Skeletal muscle tissue (tissue), 3 donors: ENCODE measurements at regions not wholly inside any gene's neighbourhood (a gene's known extent, or its start where the extent isn't known, plus 50 kb on each side); places are given as distances from the start of the nearest gene placed in this dataset.
"Not testable (repeated sequence)": the region's sequence is repeated elsewhere in the genome, so short reads cannot be mapped to it uniquely, and the experiment has no call there.

ENCODE experiments used
- H3K27ac ChIP-seq: one replicate; pipeline ENCODE4 v1.7.0; 2013; ENCODE audit warnings: mild to moderate bottlenecking, low read depth, low read length, inconsistent platforms
- H3K27me3 ChIP-seq, 3 donors: one replicate each; pipeline ENCODE4 v1.7.0; 2013; ENCODE audit warnings: low read length in 3 of 3; ENCODE audit not compliant: control insufficient read depth in 3 of 3, insufficient read depth in 3 of 3
- H3K36me3 ChIP-seq, 3 donors: one replicate each; pipeline ENCODE4 v1.7.0; 2013; ENCODE audit warnings: low read length in 3 of 3; ENCODE audit not compliant: control insufficient read depth in 3 of 3, insufficient read depth in 3 of 3
- H3K4me1 ChIP-seq, 3 donors: one replicate each; pipeline ENCODE4 v1.7.0; 2013; ENCODE audit warnings: low read length in 3 of 3, mild to moderate bottlenecking in 3 of 3; ENCODE audit not compliant: control insufficient read depth in 3 of 3, insufficient read depth in 3 of 3
- H3K4me3 ChIP-seq, 3 donors: one replicate each; pipeline ENCODE4 v1.7.0; 2013; ENCODE audit warnings: low read length in 3 of 3
- H3K9ac ChIP-seq, 3 donors: one replicate each; pipeline ENCODE4 v1.7.0; 2013; ENCODE audit warnings: low read length in 3 of 3, mild to moderate bottlenecking in 3 of 3, moderate library complexity in 2 of 3, low read depth in 1 of 3
- H3K9me3 ChIP-seq, 3 donors: one replicate each; pipeline ENCODE4 v1.7.0; 2013; ENCODE audit warnings: low read length in 3 of 3; ENCODE audit not compliant: control insufficient read depth in 3 of 3
- donor health status: Osteomylitis.

DNA sequence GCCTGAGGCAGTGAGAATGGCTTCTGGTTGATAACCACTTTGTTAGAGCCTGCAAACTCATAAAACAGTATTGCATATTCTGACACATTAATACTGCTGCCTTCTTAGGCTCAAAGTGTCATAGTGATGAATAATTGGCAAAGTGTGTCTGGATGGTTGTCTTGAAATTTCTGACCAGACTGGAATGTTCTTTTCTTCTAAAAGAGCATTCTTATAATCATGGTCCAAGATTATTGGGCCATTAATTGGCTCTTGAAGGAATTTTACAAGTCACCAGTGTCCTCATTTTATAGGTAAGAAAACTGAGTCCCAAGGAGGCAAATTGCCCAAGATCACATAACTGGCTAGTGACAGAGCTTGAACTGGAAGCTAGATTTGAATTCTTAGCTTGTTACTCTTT, 111.7 kb downstream of the PCSK1 start:
- Histone ChIP-seq H3K4me3 (no peak overlapping the region), H3K27ac (no peak overlapping the region)

DNA sequence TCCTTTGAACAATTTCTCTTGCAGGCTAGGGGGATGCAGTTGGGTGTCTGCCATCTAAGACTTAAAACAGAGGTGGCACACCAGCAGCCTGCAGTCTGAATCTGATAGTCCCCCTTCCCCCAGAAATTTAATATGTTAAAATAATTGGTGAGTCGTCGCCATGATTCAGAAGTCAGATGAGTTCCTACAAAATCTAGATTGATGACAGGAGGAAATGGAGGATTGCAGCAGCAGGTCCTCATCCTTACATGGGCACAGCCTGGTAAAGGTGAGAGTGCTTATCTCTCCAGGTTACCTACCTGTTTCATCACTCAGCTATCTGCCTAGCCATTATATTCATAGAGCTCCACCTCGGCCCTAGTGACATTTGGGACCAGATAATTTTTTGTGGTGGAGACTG, 112.3 kb downstream of the PCSK1 start:
- peaks cover 0 to 5% (median 3%) of the 10 kb centered on the region in 3 donors for H3K4me1 ChIP-seq
- H3K27me3 ChIP-seq: no peaks in the 10 kb centered on the region
- H3K4me3 ChIP-seq: no peak overlapping the region
- H3K36me3 ChIP-seq: no peaks in the 10 kb centered on the region
- H3K9me3 ChIP-seq: no peaks in the 10 kb centered on the region
- no peak overlapping the region for H3K9ac ChIP-seq
- no peak overlapping the region for H3K27ac ChIP-seq

More for the DNA sequence above, 111.7 kb downstream of the PCSK1 start:
- Histone ChIP-seq H3K4me1 (peaks cover 0 to 4% (median 3%) of the 10 kb centered on the region in 3 donors), H3K36me3 (no peaks in the 10 kb centered on the region), H3K9me3 (no peaks in the 10 kb centered on the region), H3K27me3 (no peaks in the 10 kb centered on the region), H3K9ac (no peak overlapping the region)

- peaks cover 0 to 11% (median 3%) of the 10 kb centered on the region in 3 donors for H3K4me1 ChIP-seq
- H3K27me3 ChIP-seq, H3K36me3 ChIP-seq, H3K9ac ChIP-seq, H3K27ac ChIP-seq, H3K4me3 ChIP-seq, H3K9me3 ChIP-seq: not testable (repeated sequence)
These were observed 112.9 kb downstream of the PCSK1 start for GRCh38 chr5:96319981-96320739.

DNA sequence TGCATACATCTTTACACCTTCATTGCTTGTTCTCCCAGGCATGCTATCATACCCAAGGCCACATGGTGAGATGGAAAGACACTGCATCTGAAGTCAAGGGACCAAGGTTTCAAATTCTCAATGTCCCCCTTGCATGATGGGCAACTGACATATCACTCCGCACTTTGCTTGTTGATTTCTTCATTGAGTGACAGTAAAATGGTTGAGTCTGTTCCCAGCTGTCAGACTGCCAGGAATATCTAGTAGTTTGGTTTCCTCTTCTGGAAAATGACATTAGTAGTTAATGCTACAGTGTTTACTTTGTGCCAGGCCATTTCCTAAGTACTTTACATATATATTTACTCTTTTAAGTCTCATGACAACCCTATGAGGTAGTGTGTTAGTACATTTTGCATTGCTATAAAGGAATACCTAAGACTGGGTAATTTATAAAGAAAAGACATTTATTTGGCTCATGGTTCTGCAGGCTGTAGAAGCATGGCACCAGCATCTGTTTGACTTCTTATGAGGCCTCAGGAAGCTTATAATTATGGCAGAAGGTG, 114.4 kb downstream of the PCSK1 start:
- H3K27ac ChIP-seq: no peak overlapping the region
- H3K9me3 ChIP-seq: no peaks in the 10 kb centered on the region
- no peaks in the 10 kb centered on the region for H3K27me3 ChIP-seq
- no peak overlapping the region for H3K9ac ChIP-seq
- no peak overlapping the region for H3K4me3 ChIP-seq
- peaks cover 0 to 11% (median 3%) of the 10 kb centered on the region in 3 donors for H3K4me1 ChIP-seq
- H3K36me3 ChIP-seq: no peaks in the 10 kb centered on the region

DNA sequence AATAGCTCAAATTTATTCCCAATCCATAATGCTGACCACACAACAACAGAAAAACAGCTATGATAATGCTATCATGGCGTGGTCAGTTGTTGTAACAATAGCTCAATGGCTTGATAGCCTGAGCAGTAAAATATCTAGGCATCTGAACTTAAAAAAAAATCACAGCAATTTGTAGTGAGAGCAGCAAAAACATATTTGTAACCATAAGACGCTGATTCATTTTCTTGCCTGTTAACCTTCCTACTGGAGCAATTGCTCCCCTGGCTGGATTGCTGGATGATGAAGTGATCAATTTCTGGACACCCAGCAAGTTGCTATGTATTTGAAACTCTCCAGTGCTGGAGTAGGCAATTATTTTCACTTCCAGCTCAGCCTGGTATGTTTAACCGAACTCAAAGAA, 115.1 kb downstream of the PCSK1 start:
- Histone ChIP-seq H3K9me3 (no peaks in the 10 kb centered on the region), H3K9ac (no peak overlapping the region), H3K27me3 (no peaks in the 10 kb centered on the region), H3K4me3 (no peak overlapping the region), H3K4me1 (peaks cover 0 to 11% (median 3%) of the 10 kb centered on the region in 3 donors), H3K36me3 (no peaks in the 10 kb centered on the region), H3K27ac (no peak overlapping the region)

DNA sequence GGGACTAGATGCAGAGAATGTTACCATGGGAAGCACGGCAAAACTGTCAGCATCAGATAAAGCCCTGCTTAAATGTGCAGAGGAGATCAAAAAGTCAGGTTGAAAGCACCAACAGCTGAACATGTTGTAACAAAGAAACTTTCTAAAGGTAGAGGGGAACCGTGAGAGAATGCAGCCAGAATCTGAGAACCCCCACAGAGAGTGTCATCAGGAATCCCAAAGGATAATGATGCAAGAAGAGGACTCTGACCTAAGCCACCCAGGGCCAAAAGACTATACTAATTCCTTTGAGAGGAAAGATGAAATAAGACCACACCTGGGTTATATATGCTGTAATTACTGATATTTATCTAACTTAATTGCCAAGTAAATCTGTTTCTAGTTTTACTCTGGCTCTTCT, 116.6 kb downstream of the PCSK1 start:
- Histone ChIP-seq H3K27ac (no peak overlapping the region), H3K36me3 (no peaks in the 10 kb centered on the region), H3K9ac (no peak overlapping the region), H3K4me1 (peaks cover 0 to 11% (median 3%) of the 10 kb centered on the region in 3 donors), H3K9me3 (no peaks in the 10 kb centered on the region), H3K27me3 (no peaks in the 10 kb centered on the region), H3K4me3 (no peak overlapping the region)

DNA sequence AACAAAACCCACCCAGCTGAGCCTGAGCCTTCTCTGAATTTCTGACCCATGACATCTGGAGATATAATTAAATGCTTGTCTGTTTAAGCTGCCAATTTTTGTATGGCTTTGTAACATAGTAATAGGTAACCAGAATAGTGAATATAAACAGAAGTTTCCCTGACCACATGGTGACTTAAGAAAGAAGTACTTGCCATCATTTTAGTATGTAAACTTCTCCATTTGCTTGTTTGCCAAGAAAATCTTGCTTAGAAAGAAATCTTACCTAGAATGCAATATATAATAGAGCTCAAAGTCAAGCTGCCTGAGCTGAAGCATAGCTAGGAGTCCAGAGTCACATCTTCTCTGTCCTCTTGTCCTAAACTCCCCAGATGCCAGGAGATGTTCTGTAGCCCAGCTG, 117.0 kb downstream of the PCSK1 start:
- Histone ChIP-seq H3K9me3 (no peaks in the 10 kb centered on the region), H3K4me3 (no peak overlapping the region), H3K9ac (no peak overlapping the region)

GRCh38 chr5:96315431-96315830, 117.6 kb downstream of the PCSK1 start:
- Histone ChIP-seq H3K27me3 (no peaks in the 10 kb centered on the region), H3K36me3 (no peaks in the 10 kb centered on the region), H3K27ac (no peak overlapping the region), H3K4me1 (peaks cover 0 to 11% (median 3%) of the 10 kb centered on the region in 3 donors), H3K4me3 (no peak overlapping the region), H3K9ac (no peak overlapping the region), H3K9me3 (no peaks in the 10 kb centered on the region)

More for the DNA sequence above, 117.0 kb downstream of the PCSK1 start:
- no peaks in the 10 kb centered on the region for H3K27me3 ChIP-seq
- H3K27ac ChIP-seq: no peak overlapping the region
- H3K36me3 ChIP-seq: no peaks in the 10 kb centered on the region
- H3K4me1 ChIP-seq: peaks cover 0 to 11% (median 3%) of the 10 kb centered on the region in 3 donors

- peaks cover 0 to 7% (median 0%) of the 10 kb centered on the region in 3 donors for H3K4me1 ChIP-seq
- no peak overlapping the region for H3K27ac ChIP-seq
- H3K36me3 ChIP-seq: no peaks in the 10 kb centered on the region
- no peaks in the 10 kb centered on the region for H3K27me3 ChIP-seq
- H3K4me3 ChIP-seq: no peak overlapping the region
- H3K9me3 ChIP-seq: no peaks in the 10 kb centered on the region
- H3K9ac ChIP-seq: no peak overlapping the region
These were observed 120.7 kb downstream of the PCSK1 start for GRCh38 chr5:96312383-96312782.

GRCh38 chr5:96307047-96307446, 126.0 kb downstream of the PCSK1 start:
- H3K4me1 ChIP-seq, H3K9ac ChIP-seq: not testable (repeated sequence)

More at GRCh38 chr5:96307047-96307446, 126.0 kb downstream of the PCSK1 start:
- not testable (repeated sequence) for H3K4me3 ChIP-seq, H3K9me3 ChIP-seq, H3K27ac ChIP-seq, H3K36me3 ChIP-seq, H3K27me3 ChIP-seq
